OCI-LY7 (cell line): ENCODE measurements at regions not wholly inside any gene's neighbourhood (a gene's known extent, or its start where the extent isn't known, plus 50 kb on each side); places are given as distances from the start of the nearest gene placed in this dataset.
"Not testable (repeated sequence)": the region's sequence is repeated elsewhere in the genome, so short reads cannot be mapped to it uniquely, and the experiment has no call there.

ENCODE experiments used
- BruUV-seq: library from RNA; stranded (reverse); fragments of 400-500 nt; replicated peaks from 2 replicates; lab custom pipeline; 2021; lab: Mats Ljungman, UMichigan
- CTCF ChIA-PET: fragments of 300-600 bp; sonication (Branson Sonifier 250); formaldehyde crosslinking; loops from one replicate; lab custom pipeline; 2022; ENCODE audit warnings: antibody characterized with exemption; ENCODE audit not compliant: unreplicated experiment; lab: Charles Lee
- POLR2A ChIA-PET: fragments of 300-600 bp; sonication (Branson Sonifier 250); formaldehyde crosslinking; loops from one replicate; lab custom pipeline; 2022; ENCODE audit warnings: antibody characterized with exemption; lab: Charles Lee
- DNase-seq: peaks from one replicate; pipeline ENCODE4 v3.0.0-alpha.2; 2015; ENCODE audit warnings: low spot score
- H2AFZ ChIP-seq: fragments of 200-600 bp; sonication (generic), shearing (Covaris generic); 2 replicates; pipeline ENCODE4 v1.6.1; 2014; ENCODE audit warnings: mild to moderate bottlenecking, antibody characterized with exemption, low read length, moderate library complexity
- H3K27ac ChIP-seq: fragments of 200-600 bp; sonication (generic); 2 replicates; pipeline ENCODE4 v1.5.1; 2014; ENCODE audit warnings: mixed run types, low read depth, mild to moderate bottlenecking, moderate library complexity, low read length, inconsistent platforms; ENCODE audit not compliant: poor library complexity, severe bottlenecking
- H3K36me3 ChIP-seq: fragments of 200-600 bp; sonication (generic); 2 replicates; pipeline ENCODE4 v1.6.1; 2014; ENCODE audit warnings: mild to moderate bottlenecking, antibody characterized with exemption, low read length, moderate library complexity, mixed read lengths; ENCODE audit not compliant: insufficient read depth
- H3K4me1 ChIP-seq: fragments of 200-600 bp; sonication (generic); 2 replicates; pipeline ENCODE4 v1.5.1; 2014; ENCODE audit warnings: mild to moderate bottlenecking, low read length; ENCODE audit not compliant: insufficient read depth, poor library complexity, severe bottlenecking
- H3K4me2 ChIP-seq: fragments of 200-600 bp; sonication (generic); 2 replicates; pipeline ENCODE4 v1.6.1; 2014; ENCODE audit warnings: mild to moderate bottlenecking, low read length
- H3K4me3 ChIP-seq: fragments of 200-600 bp; sonication (generic); 2 replicates; pipeline ENCODE4 v1.5.1; 2014; ENCODE audit warnings: mild to moderate bottlenecking, low read depth, low read length; ENCODE audit not compliant: poor library complexity, severe bottlenecking
- H3K79me2 ChIP-seq: fragments of 200-600 bp; sonication (generic); 2 replicates; pipeline ENCODE4 v1.6.1; 2016; ENCODE audit warnings: low read depth, mild to moderate bottlenecking, low read length, moderate library complexity, mixed read lengths; ENCODE audit not compliant: insufficient read depth
- H3K9me2 ChIP-seq: fragments of 200-600 bp; sonication (generic); 2 replicates; pipeline ENCODE4 v1.6.1; 2016; ENCODE audit warnings: mild to moderate bottlenecking, low read length, mixed read lengths; ENCODE audit not compliant: insufficient read depth
- H3K9me3 ChIP-seq: fragments of 200-600 bp; sonication (generic); 2 replicates; pipeline ENCODE4 v1.6.1; 2014; ENCODE audit warnings: mild to moderate bottlenecking, mixed run types, low read length, mixed read lengths
- H4K20me1 ChIP-seq: fragments of 200-600 bp; sonication (generic); 2 replicates; pipeline ENCODE4 v1.6.1; 2014; ENCODE audit warnings: mild to moderate bottlenecking, antibody characterized with exemption, low read length, moderate library complexity, mixed read lengths; ENCODE audit not compliant: insufficient read depth
- EZH2phosphoT487 ChIP-seq: fragments of 200-600 bp; sonication (generic); IDR thresholded peaks from 2 replicates; pipeline ENCODE4 v1.6.1; 2018; ENCODE audit warnings: low read depth, borderline replicate concordance, mild to moderate bottlenecking, mixed run types, antibody characterized with exemption, low read length, moderate library complexity, mixed read lengths
- intact Hi-C: fragments of 100-400 bp; cut with micrococcal nuclease; formaldehyde crosslinking; loops from one replicate; pipeline ENCODE4 v1.10.0; 2022; ENCODE audit not compliant: unreplicated experiment
- TF ChIP-seq, protein P1 (sequence below): fragments of 200-600 bp; sonication (generic); conservative IDR thresholded peaks from 2 replicates; pipeline ENCODE4 v1.5.1; 2014; ENCODE audit warnings: mild to moderate bottlenecking, antibody characterized with exemption, low read length, moderate library complexity, mixed read lengths

DNA sequence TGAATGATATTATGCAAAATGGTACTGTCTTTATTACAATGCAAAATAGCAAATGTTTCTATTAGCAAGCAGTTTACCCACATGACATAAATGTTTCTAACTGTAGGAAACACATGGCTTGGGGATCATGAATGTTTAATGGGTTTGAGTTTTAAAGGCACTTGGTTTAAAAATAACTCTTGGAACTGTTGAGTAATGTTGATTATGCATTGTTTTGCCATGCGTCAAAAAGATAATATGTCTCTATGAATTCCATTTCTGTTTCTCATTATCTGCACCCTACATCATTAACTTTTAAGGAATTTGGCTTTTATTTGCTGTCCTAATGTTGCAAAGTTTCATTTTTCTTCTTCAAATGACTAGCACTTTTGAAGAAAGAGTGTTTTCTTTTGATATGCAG lies 1355.5 kb downstream of the SUCLG1 start:
- no peaks in the 10 kb centered on the region for H3K9me2 ChIP-seq
- H3K4me3 ChIP-seq, result no peak overlapping the region
- no TSS peak for BruUV-seq
- H3K9me3 ChIP-seq, result no peaks in the 10 kb centered on the region
- no peak for DNase-seq
- H4K20me1 ChIP-seq, result no peaks in the 10 kb centered on the region
- ChIA-PET CTCF (no interaction called here), POLR2A (no interaction called here)
- H3K4me1 ChIP-seq, result no peaks in the 10 kb centered on the region
- no peak overlapping the region for H2AFZ ChIP-seq
- H3K36me3 ChIP-seq, result no peaks in the 10 kb centered on the region
- intact Hi-C loops, result no loop called here
- H3K79me2 ChIP-seq, result no peaks in the 10 kb centered on the region
- no peak for TF ChIP-seq EZH2phosphoT487
- TF ChIP-seq, protein P1, sequence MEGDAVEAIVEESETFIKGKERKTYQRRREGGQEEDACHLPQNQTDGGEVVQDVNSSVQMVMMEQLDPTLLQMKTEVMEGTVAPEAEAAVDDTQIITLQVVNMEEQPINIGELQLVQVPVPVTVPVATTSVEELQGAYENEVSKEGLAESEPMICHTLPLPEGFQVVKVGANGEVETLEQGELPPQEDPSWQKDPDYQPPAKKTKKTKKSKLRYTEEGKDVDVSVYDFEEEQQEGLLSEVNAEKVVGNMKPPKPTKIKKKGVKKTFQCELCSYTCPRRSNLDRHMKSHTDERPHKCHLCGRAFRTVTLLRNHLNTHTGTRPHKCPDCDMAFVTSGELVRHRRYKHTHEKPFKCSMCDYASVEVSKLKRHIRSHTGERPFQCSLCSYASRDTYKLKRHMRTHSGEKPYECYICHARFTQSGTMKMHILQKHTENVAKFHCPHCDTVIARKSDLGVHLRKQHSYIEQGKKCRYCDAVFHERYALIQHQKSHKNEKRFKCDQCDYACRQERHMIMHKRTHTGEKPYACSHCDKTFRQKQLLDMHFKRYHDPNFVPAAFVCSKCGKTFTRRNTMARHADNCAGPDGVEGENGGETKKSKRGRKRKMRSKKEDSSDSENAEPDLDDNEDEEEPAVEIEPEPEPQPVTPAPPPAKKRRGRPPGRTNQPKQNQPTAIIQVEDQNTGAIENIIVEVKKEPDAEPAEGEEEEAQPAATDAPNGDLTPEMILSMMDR, result no peak
- H3K4me2 ChIP-seq, result no peak overlapping the region
- H3K27ac ChIP-seq, result no peak overlapping the region

DNA sequence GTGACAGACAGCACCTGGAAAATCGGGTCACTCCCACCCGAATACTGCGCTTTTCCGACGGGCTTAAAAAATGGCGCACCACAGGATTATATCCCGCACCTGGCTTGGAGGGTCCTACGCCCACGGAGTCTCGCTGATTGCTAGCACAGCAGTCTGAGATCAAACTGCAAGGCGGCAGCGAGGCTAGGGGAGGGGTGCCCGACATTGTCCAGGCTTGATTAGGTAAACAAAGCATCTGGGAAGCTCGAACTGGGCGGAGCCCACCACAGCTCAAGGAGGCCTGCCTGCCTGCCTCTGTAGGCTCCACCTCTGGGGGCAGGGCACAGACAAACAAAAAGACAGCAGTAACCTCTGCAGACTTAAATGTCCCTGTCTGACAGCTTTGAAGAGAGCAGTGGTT lies 1370.0 kb downstream of the SUCLG1 start:
- intact Hi-C loops, CTCF ChIA-PET, DNase-seq, H4K20me1 ChIP-seq, POLR2A ChIA-PET, H3K4me1 ChIP-seq, H3K36me3 ChIP-seq, H3K4me2 ChIP-seq, BruUV-seq, H2AFZ ChIP-seq, H3K79me2 ChIP-seq, H3K27ac ChIP-seq, H3K4me3 ChIP-seq, H3K9me3 ChIP-seq, H3K9me2 ChIP-seq: not testable (repeated sequence)

DNA sequence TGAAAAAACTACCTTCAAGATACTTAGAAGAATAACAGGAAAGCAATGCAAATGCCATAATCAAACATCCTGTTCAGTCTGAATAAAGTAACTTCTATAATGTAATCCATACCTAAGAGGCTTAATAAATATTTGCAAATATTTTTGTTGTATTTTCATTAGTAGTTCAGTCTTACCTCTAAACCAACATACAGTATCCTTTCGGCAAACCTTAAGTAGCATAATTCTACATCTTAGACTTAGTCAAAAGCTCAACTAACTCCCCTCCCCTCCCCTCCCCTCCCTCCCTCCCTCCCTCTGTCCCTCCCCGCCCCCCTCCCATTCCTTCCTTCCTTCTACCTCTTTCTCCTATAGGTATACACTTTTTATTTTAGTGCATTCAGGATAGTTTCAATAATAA lies 1373.2 kb downstream of the SUCLG1 start:
- BruUV-seq, result no TSS peak
- no peaks in the 10 kb centered on the region for H4K20me1 ChIP-seq
- H3K27ac ChIP-seq, result no peak overlapping the region
- no peak overlapping the region for H2AFZ ChIP-seq
- H3K4me2 ChIP-seq, result no peak overlapping the region
- no peaks in the 10 kb centered on the region for H3K36me3 ChIP-seq
- no peaks in the 10 kb centered on the region for H3K79me2 ChIP-seq
- H3K9me3 ChIP-seq, result no peaks in the 10 kb centered on the region
- TF ChIP-seq, protein P1, result no peak
- no peak for TF ChIP-seq EZH2phosphoT487
- intact Hi-C loops, result no loop called here
- ChIA-PET POLR2A (no interaction called here), CTCF (interaction anchor here (0.6 kb wide), 1 partner anchor 32 kb away, joined by 3 read pairs; no protein-coding TSS in a partner anchor)
- no peak for DNase-seq
- H3K9me2 ChIP-seq, result no peaks in the 10 kb centered on the region
- H3K4me3 ChIP-seq, result no peak overlapping the region
- no peaks in the 10 kb centered on the region for H3K4me1 ChIP-seq
